HepG2 (cell line): ENCODE measurements at regions not wholly inside any gene's neighbourhood (a gene's known extent, or its start where the extent isn't known, plus 50 kb on each side); places are given as distances from the start of the nearest gene placed in this dataset.
"Not testable (repeated sequence)": the region's sequence is repeated elsewhere in the genome, so short reads cannot be mapped to it uniquely, and the experiment has no call there.

Source experiments
- ATAC-seq: fragments of 200-7000 bp; cut with Tn5 transposase; 3 replicates; pipeline ENCODE4 v1.9.1; 2020; ENCODE audit warnings: mild to moderate bottlenecking, moderate library complexity
- BruUV-seq: library from RNA; stranded (reverse); fragments of 400-500 nt; replicated peaks from 2 replicates; lab custom pipeline; 2021; lab: Mats Ljungman, UMichigan
- CTCF ChIA-PET: fragments of 300-600 bp; formaldehyde crosslinking; extraction: SDS; loops from one replicate; lab custom pipeline; 2021; ENCODE audit warnings: low total read pairs, inconsistent platforms, low intra/inter-chr PET ratio; lab: Yijun Ruan, JAX
- POLR2A ChIA-PET: fragments of 350-600 bp; sonication (Branson Sonifier 250); formaldehyde crosslinking; loops from one replicate; lab custom pipeline; 2020; ENCODE audit warnings: antibody characterized with exemption, inconsistent platforms; lab: Yijun Ruan, JAX
- DNase-seq: peaks from one replicate; pipeline ENCODE4 v3.0.0-alpha.2; 2015; ENCODE audit warnings: low spot score
- FAIRE-seq: peaks from 3 replicates; lab custom pipeline; 2011; peaks lifted over from hg19 to GRCh38; lab: Jason Lieb, UNC
- H2AFZ ChIP-seq: one replicate; pipeline ENCODE4 v1.6.1; 2011; ENCODE audit warnings: low read length, inconsistent platforms
- H3K27ac ChIP-seq: fragments of 300-600 bp; 3 replicates; pipeline ENCODE4 v1.8.0; 2011; ENCODE audit warnings: mixed run types, mild to moderate bottlenecking, mixed read lengths, low read length, inconsistent platforms; ENCODE audit not compliant: insufficient read depth; ENCODE audit errors: extremely low read length
- H3K27me3 ChIP-seq, 2 experiments: fragments of 200-600 bp in 1 of 2; 2 replicates in 1 of 2; 3 replicates in 1 of 2; pipeline versions ENCODE4 v1.6.0 to v1.8.0; 2011; ENCODE audit warnings: low read length in 2 of 2, mild to moderate bottlenecking in 2 of 2, moderate library complexity in 2 of 2, inconsistent platforms in 1 of 2; ENCODE audit not compliant: insufficient read depth in 2 of 2, control insufficient read depth in 1 of 2
- H3K36me3 ChIP-seq, 2 experiments: fragments of 200-600 bp in 1 of 2; replicated peaks in 1 of 2; 2 replicates in 1 of 2; 3 replicates in 1 of 2; pipeline versions ENCODE4 v1.5.1 to v1.8.0; 2011; ENCODE audit warnings: low read length in 2 of 2, inconsistent platforms in 1 of 2; ENCODE audit not compliant: insufficient read depth in 2 of 2, control insufficient read depth in 1 of 2
- H3K4me1 ChIP-seq: 2 replicates; pipeline ENCODE4 v1.5.1; 2012; ENCODE audit warnings: low read length, inconsistent platforms; ENCODE audit not compliant: insufficient read depth
- H3K4me2 ChIP-seq: 2 replicates; pipeline ENCODE4 v1.6.0; 2011; ENCODE audit warnings: low read depth, low read length, inconsistent platforms
- H3K4me3 ChIP-seq, 3 experiments: fragments of 200-600 bp in 1 of 3; sonication (generic), shearing (Covaris generic) in 1 of 3; replicated peaks in 1 of 3; 2 replicates each; pipeline ENCODE4 v1.5.1; 2011 to 2016; ENCODE audit warnings: low read length in 3 of 3, inconsistent platforms in 2 of 3, low read depth in 2 of 3, mild to moderate bottlenecking in 2 of 3, control low read depth in 1 of 3, mixed read lengths in 1 of 3; ENCODE audit not compliant: insufficient read depth in 1 of 3
- H3K79me2 ChIP-seq: one replicate; pipeline ENCODE4 v1.6.1; 2011; ENCODE audit warnings: low read length, inconsistent platforms; ENCODE audit not compliant: insufficient read depth
- H3K9ac ChIP-seq: 2 replicates; pipeline ENCODE4 v1.6.0; 2011; ENCODE audit warnings: mild to moderate bottlenecking, low read depth, low read length, inconsistent platforms; ENCODE audit not compliant: insufficient read depth
- H3K9me3 ChIP-seq: 2 replicates; pipeline ENCODE4 v1.5.1; 2012; ENCODE audit warnings: mild to moderate bottlenecking, low read length
- H4K20me1 ChIP-seq: 2 replicates; pipeline ENCODE4 v1.6.0; 2011; ENCODE audit warnings: inconsistent platforms, mild to moderate bottlenecking, low read length, moderate library complexity; ENCODE audit not compliant: insufficient read depth
- CREM ChIP-seq, 2 experiments: sonication (generic) in 1 of 2; formaldehyde crosslinking in 1 of 2; IDR thresholded peaks; 2 replicates each; pipeline versions ENCODE4 v1.4.0 to v1.6.1; 2016 to 2020; ENCODE audit warnings: antibody characterized with exemption in 1 of 2, mild to moderate bottlenecking in 1 of 2, missing genetic modification reagents in 1 of 2
- DNMT3B ChIP-seq: conservative IDR thresholded peaks from 2 replicates; pipeline ENCODE4 v1.6.1; 2016; ENCODE audit warnings: missing biosample characterization, control low read depth
- GLI4 ChIP-seq: sonication (generic); formaldehyde crosslinking; IDR thresholded peaks from 2 replicates; pipeline ENCODE4 v1.5.1; 2020; ENCODE audit warnings: missing genetic modification reagents, mild to moderate bottlenecking, moderate library complexity, borderline replicate concordance
- HNF4A ChIP-seq: sonication (generic); formaldehyde crosslinking; IDR thresholded peaks from 2 replicates; pipeline ENCODE4 v1.4.0; 2020; ENCODE audit warnings: missing genetic modification reagents
- HOXA9 ChIP-seq: sonication (generic); formaldehyde crosslinking; IDR thresholded peaks from 2 replicates; pipeline ENCODE4 v1.8.1; 2022; ENCODE audit warnings: missing genetic modification reagents, mild to moderate bottlenecking, moderate library complexity, borderline replicate concordance
- LBX2 ChIP-seq: sonication (generic); formaldehyde crosslinking; IDR thresholded peaks from 2 replicates; pipeline ENCODE4 v1.5.0; 2020; ENCODE audit warnings: missing genetic modification reagents, mild to moderate bottlenecking, borderline replicate concordance
- MAX ChIP-seq: IDR thresholded peaks from 2 replicates; pipeline ENCODE4 v1.6.1; 2012; ENCODE audit warnings: inconsistent platforms
- MIXL1 ChIP-seq: IDR thresholded peaks from 2 replicates; pipeline ENCODE4 v1.6.1; 2016
- MXD3 ChIP-seq: IDR thresholded peaks from 2 replicates; pipeline ENCODE4 v1.6.1; 2016; ENCODE audit warnings: mild to moderate bottlenecking, missing biosample characterization, missing genetic modification reagents
- PHF20 ChIP-seq: sonication (generic); formaldehyde crosslinking; IDR thresholded peaks from 2 replicates; pipeline ENCODE4 v1.5.0; 2020; ENCODE audit warnings: mild to moderate bottlenecking, missing genetic modification reagents
- PREB ChIP-seq: sonication (generic); formaldehyde crosslinking; IDR thresholded peaks from 2 replicates; pipeline ENCODE4 v1.4.0; 2020; ENCODE audit warnings: missing genetic modification reagents
- TGIF2 ChIP-seq: IDR thresholded peaks from 2 replicates; pipeline ENCODE4 v1.6.1; 2016; ENCODE audit warnings: control low read depth, missing compliant biosample characterization
- ZMYM2 ChIP-seq: sonication (generic); formaldehyde crosslinking; IDR thresholded peaks from 2 replicates; pipeline ENCODE4 v1.8.0; 2022; ENCODE audit warnings: mild to moderate bottlenecking, missing genetic modification reagents
- ZNF224 ChIP-seq: sonication (generic); formaldehyde crosslinking; IDR thresholded peaks from 2 replicates; pipeline ENCODE4 v1.5.0; 2020; ENCODE audit warnings: mild to moderate bottlenecking, missing genetic modification reagents
- ZNF337 ChIP-seq: sonication (generic); formaldehyde crosslinking; IDR thresholded peaks from 2 replicates; pipeline ENCODE4 v1.5.1; 2020; ENCODE audit warnings: missing genetic modification reagents, low read depth, mild to moderate bottlenecking, borderline replicate concordance
- ZNF33A ChIP-seq: sonication (generic); formaldehyde crosslinking; IDR thresholded peaks from 2 replicates; pipeline ENCODE4 v1.5.1; 2020; ENCODE audit warnings: missing genetic modification reagents, mild to moderate bottlenecking, moderate library complexity, borderline replicate concordance
- ZNF460 ChIP-seq: sonication (generic); formaldehyde crosslinking; IDR thresholded peaks from 2 replicates; pipeline ENCODE4 v1.5.1; 2020; ENCODE audit warnings: missing genetic modification reagents, mild to moderate bottlenecking, borderline replicate concordance
- ZNF468 ChIP-seq: sonication (generic); formaldehyde crosslinking; IDR thresholded peaks from 2 replicates; pipeline ENCODE4 v1.8.0; 2022; ENCODE audit warnings: mild to moderate bottlenecking, moderate library complexity, missing genetic modification reagents
- WGBS: methylation state at CpG from one replicate; pipeline ENCODE4 v1.1.6; 2017; ENCODE audit warnings: low lambda C conversion rate; 5-methylcytosine and 5-hydroxymethylcytosine counted together
- in situ Hi-C: cut with HindIII; loops from 2 replicates; pipeline ENCODE4 v1.10.0; 2017; ENCODE audit warnings: low pct_unique_long_range_greater_than_20kb; ENCODE audit not compliant: extremely low pct_ligation_motif_present
- intact Hi-C: fragments of 100-400 bp; cut with micrococcal nuclease; formaldehyde crosslinking; loops from one replicate; pipeline ENCODE4 v1.10.0; 2022; ENCODE audit not compliant: unreplicated experiment

GRCh38 chr5:67746608-67747007, 468.9 kb upstream of the PIK3R1 start:
- H3K79me2 ChIP-seq, H2AFZ ChIP-seq, POLR2A ChIA-PET, H3K9ac ChIP-seq, in situ Hi-C loops, FAIRE-seq, H3K4me2 ChIP-seq, H3K4me3 ChIP-seq, CTCF ChIA-PET, H4K20me1 ChIP-seq, H3K27me3 ChIP-seq, DNase-seq, H3K9me3 ChIP-seq, ATAC-seq, H3K36me3 ChIP-seq, BruUV-seq, intact Hi-C loops: not testable (repeated sequence)
- peak overlapping the region; percentile 58 for H3K27ac ChIP-seq
- peaks cover 57% of the 10 kb centered on the region for H3K4me1 ChIP-seq
- TF ChIP-seq ZNF33A, result peak; percentile 97
- WGBS, result 98% methylated on average over 9 of the region's 9 CpGs

GRCh38 chr5:67746103-67746502, 469.5 kb upstream of the PIK3R1 start:
- Histone ChIP-seq H3K79me2 (no peaks in the 10 kb centered on the region), H3K9ac (no peak overlapping the region), H3K27ac (peak overlapping the region; percentile 58), H3K4me2 (no peak overlapping the region; the same call in 1 of the 2 replicates), H4K20me1 (no peaks in the 10 kb centered on the region), H3K4me1 (peaks cover 52% of the 10 kb centered on the region), H2AFZ (no peak overlapping the region), H3K27me3 (no peaks in the 10 kb centered on the region), H3K36me3 (no peaks in the 10 kb centered on the region), H3K9me3 (peaks cover 7% of the 10 kb centered on the region), H3K4me3 (no peak overlapping the region)
- peak; percentile 62 for DNase-seq
- intact Hi-C loops, result no loop called here
- in situ Hi-C loops, result no loop called here
- ChIA-PET CTCF (no interaction called here), POLR2A (interaction anchor here (1.3 kb wide), 1 partner anchor 28 kb away, joined by 4 read pairs; no protein-coding TSS in a partner anchor)
- BruUV-seq, result no TSS peak
- FAIRE-seq, result no peak
- ATAC-seq, result no peak
- 5% methylated on average over 2 of the region's 2 CpGs for WGBS
- no peak for TF ChIP-seq GLI4
- TF ChIP-seq HNF4A (CRISPR knock-in tag), result peak; percentile 82
- no peak for TF ChIP-seq MIXL1 (CRISPR knock-in tag)
- TF ChIP-seq MAX, result 0 out of 2 replicates have a peak, but pooled peaks have one; percentile 21
- no peak for TF ChIP-seq MXD3 (CRISPR knock-in tag)
- TF ChIP-seq LBX2 (CRISPR knock-in tag), result no peak
- no peak for TF ChIP-seq HOXA9 (CRISPR knock-in tag)
- no peak for TF ChIP-seq PHF20 (CRISPR knock-in tag)
- no peak for TF ChIP-seq ZNF468 (CRISPR knock-in tag)
- no peak for TF ChIP-seq TGIF2 (CRISPR knock-in tag)
- no peak for TF ChIP-seq ZNF33A
- no peak for TF ChIP-seq ZNF224
- no peak for TF ChIP-seq DNMT3B (CRISPR knock-in tag)
- TF ChIP-seq ZMYM2 (CRISPR knock-in tag), result 0 out of 2 replicates have a peak, but pooled peaks have one; percentile 44
- TF ChIP-seq ZNF460 (CRISPR knock-in tag), result no peak
- TF ChIP-seq PREB (CRISPR knock-in tag), result no peak
- TF ChIP-seq ZNF337, result no peak
- TF ChIP-seq CREM (IDR thresholded peaks at IDR 0.05), result peak; percentile 57; the same call in 1 of the 2 replicates
- TF ChIP-seq CREM (CRISPR knock-in tag; IDR thresholded peaks at IDR 0.05), result no peak
